ENCODE measurements at regions not wholly inside any gene's neighbourhood (a gene's known extent, or its start where the extent isn't known, plus 50 kb on each side); places are given as distances from the start of the nearest gene placed in this dataset.

DNA sequence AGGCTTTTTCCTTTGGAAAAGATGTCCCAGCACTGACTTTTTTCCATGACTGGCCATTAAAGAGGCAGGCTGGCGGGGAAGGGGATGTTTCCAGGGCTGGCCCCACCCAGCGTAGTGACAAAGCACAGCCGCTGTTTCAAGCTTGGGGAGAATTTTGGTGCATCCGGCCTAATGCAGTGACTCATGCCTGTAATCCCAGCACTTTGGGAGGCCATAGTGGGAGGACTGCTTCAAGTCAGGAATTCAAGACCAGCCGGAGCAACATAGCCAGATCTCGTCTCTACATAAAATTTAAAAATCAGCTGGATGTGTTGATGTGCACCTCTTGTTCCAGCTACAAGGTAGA, 78.0 kb upstream of the SH3BP4 start:
- no peak for TF ChIP-seq POLR2A (IDR thresholded peaks at IDR 0.05)
- TF ChIP-seq, protein P1, sequence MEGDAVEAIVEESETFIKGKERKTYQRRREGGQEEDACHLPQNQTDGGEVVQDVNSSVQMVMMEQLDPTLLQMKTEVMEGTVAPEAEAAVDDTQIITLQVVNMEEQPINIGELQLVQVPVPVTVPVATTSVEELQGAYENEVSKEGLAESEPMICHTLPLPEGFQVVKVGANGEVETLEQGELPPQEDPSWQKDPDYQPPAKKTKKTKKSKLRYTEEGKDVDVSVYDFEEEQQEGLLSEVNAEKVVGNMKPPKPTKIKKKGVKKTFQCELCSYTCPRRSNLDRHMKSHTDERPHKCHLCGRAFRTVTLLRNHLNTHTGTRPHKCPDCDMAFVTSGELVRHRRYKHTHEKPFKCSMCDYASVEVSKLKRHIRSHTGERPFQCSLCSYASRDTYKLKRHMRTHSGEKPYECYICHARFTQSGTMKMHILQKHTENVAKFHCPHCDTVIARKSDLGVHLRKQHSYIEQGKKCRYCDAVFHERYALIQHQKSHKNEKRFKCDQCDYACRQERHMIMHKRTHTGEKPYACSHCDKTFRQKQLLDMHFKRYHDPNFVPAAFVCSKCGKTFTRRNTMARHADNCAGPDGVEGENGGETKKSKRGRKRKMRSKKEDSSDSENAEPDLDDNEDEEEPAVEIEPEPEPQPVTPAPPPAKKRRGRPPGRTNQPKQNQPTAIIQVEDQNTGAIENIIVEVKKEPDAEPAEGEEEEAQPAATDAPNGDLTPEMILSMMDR (IDR thresholded peaks at IDR 0.05): no peak
